DND-41 (cell line): ENCODE measurements at regions not wholly inside any gene's neighbourhood (a gene's known extent, or its start where the extent isn't known, plus 50 kb on each side); places are given as distances from the start of the nearest gene placed in this dataset.

Source experiments
- ATAC-seq: fragments of 200-7000 bp; cut with Tn5 transposase; 3 replicates; pipeline ENCODE4 v1.9.1; 2021; ENCODE audit warnings: low read depth; ENCODE audit not compliant: insufficient read depth
- DNase-seq: peaks from one replicate; pipeline ENCODE4 v3.0.0-alpha.2; 2020
- H2AFZ ChIP-seq: 2 replicates; pipeline ENCODE4 v1.6.0; 2012; ENCODE audit warnings: low read depth, low read length
- H3K27ac ChIP-seq: 2 replicates; pipeline ENCODE4 v1.5.1; 2012; ENCODE audit warnings: low read length, inconsistent platforms
- H3K27me3 ChIP-seq: fragments of 200-600 bp; sonication (generic); 2 replicates; pipeline ENCODE4 v1.6.0; 2012; ENCODE audit warnings: low read length, mild to moderate bottlenecking, inconsistent platforms; ENCODE audit not compliant: insufficient read depth, poor library complexity
- H3K36me3 ChIP-seq: 2 replicates; pipeline ENCODE4 v1.5.1; 2012; ENCODE audit warnings: low read length, inconsistent platforms; ENCODE audit not compliant: insufficient read depth
- H3K4me1 ChIP-seq: 2 replicates; pipeline ENCODE4 v1.5.1; 2012; ENCODE audit warnings: mild to moderate bottlenecking, low read length; ENCODE audit not compliant: insufficient read depth
- H3K4me2 ChIP-seq: 2 replicates; pipeline ENCODE4 v1.6.0; 2012; ENCODE audit warnings: mild to moderate bottlenecking, moderate library complexity, low read length, inconsistent platforms; ENCODE audit not compliant: insufficient read depth
- H3K4me3 ChIP-seq, 2 experiments: fragments of 200-600 bp in 1 of 2; shearing (Covaris generic) in 1 of 2; 2 replicates each; pipeline ENCODE4 v1.5.1; 2012 to 2016; ENCODE audit warnings: inconsistent platforms in 2 of 2, low read length in 2 of 2, mild to moderate bottlenecking in 2 of 2, low read depth in 1 of 2, moderate library complexity in 1 of 2
- H3K79me2 ChIP-seq: 2 replicates; pipeline ENCODE4 v1.6.0; 2012; ENCODE audit warnings: low read length, inconsistent platforms; ENCODE audit not compliant: insufficient read depth
- H3K9ac ChIP-seq: 2 replicates; pipeline ENCODE4 v1.6.0; 2012; ENCODE audit warnings: low read depth, mild to moderate bottlenecking, inconsistent platforms, low read length, moderate library complexity
- H3K9me3 ChIP-seq: 2 replicates; pipeline ENCODE4 v1.5.1; 2012; ENCODE audit warnings: low read length, moderate library complexity, mild to moderate bottlenecking, inconsistent platforms; ENCODE audit not compliant: insufficient read depth, severe bottlenecking
- H4K20me1 ChIP-seq: 2 replicates; pipeline ENCODE4 v1.6.0; 2012; ENCODE audit warnings: low read length; ENCODE audit not compliant: insufficient read depth
- CTCF ChIP-seq: IDR thresholded peaks from 2 replicates; pipeline ENCODE4 v1.5.1; 2012; ENCODE audit warnings: borderline replicate concordance, low read length, moderate library complexity, mild to moderate bottlenecking; ENCODE audit not compliant: poor library complexity, severe bottlenecking; ENCODE audit errors: extremely low read depth
- EZH2 ChIP-seq: IDR thresholded peaks from 3 replicates; pipeline ENCODE4 v1.6.1; 2012; ENCODE audit warnings: borderline replicate concordance, low read depth, mild to moderate bottlenecking, moderate library complexity, low read length, inconsistent platforms; ENCODE audit not compliant: severe bottlenecking

DNA sequence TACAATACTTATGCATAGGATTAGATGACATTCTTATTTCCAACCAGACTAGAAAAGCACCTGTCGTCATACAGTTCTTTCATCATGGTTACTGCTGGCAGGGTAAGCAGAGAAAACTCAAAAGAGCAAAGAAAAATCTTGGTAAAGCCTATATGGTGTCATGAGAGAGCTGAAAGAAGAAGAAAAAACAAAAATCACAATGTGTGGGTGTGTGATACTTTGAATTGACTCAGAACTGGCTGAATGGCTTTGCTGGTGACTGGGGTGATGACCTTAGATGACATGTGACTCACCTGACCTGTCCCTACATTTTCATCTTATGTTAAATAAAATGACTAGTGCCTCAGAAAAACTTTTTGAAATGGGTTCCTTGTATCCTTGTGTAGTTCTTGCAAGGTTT lies 278.1 kb upstream of the LMO3 start:
- ATAC-seq (no peak), DNase-seq (no peak)
- TF ChIP-seq EZH2 (no peak), CTCF (no peak)
- H3K79me2 ChIP-seq = no peaks in the 10 kb centered on the region
- H3K4me3 ChIP-seq = no peak overlapping the region
- no peaks in the 10 kb centered on the region for H3K4me1 ChIP-seq
- no peak overlapping the region for H3K27ac ChIP-seq
- H3K4me2 ChIP-seq = no peak overlapping the region
- H4K20me1 ChIP-seq = no peaks in the 10 kb centered on the region
- H3K27me3 ChIP-seq = no peaks in the 10 kb centered on the region
- no peak overlapping the region for H3K9ac ChIP-seq
- H3K9me3 ChIP-seq = no peaks in the 10 kb centered on the region
- H3K36me3 ChIP-seq = no peaks in the 10 kb centered on the region
- H2AFZ ChIP-seq = no peak overlapping the region

DNA sequence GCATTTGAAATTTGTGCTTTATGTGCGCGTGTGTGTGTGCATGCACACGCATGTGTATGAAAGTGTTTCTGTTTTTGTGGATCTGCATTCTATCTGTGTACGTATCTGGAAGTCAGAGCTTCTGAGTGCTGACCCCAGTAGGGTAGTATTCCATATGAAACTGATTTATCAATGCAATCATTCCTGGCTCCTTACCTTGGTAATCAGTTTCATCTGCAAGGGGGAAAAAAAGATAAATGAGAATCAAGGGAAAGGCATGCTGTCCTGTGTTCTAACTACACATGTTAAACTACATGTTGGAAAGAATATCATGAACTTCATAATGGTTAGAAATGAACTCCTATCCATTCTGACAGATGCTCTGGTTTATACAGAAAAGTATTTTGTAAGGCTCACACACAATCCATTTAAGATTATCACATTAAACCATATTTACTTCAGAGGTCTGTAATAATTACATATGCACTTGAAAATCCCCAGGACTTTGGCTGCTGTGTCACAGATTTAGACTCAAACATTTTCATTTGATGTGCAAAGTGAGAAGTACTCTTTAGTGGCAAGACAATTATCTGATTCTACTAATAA lies 276.1 kb upstream of the LMO3 start:
- Histone ChIP-seq H3K9ac (no peak overlapping the region), H3K27me3 (no peaks in the 10 kb centered on the region), H3K27ac (no peak overlapping the region), H2AFZ (no peak overlapping the region), H3K79me2 (no peaks in the 10 kb centered on the region), H3K4me1 (no peaks in the 10 kb centered on the region), H3K4me2 (no peak overlapping the region), H4K20me1 (no peaks in the 10 kb centered on the region), H3K4me3 (no peak overlapping the region), H3K36me3 (no peaks in the 10 kb centered on the region), H3K9me3 (no peaks in the 10 kb centered on the region)
- no peak for DNase-seq
- no peak for ATAC-seq
- TF ChIP-seq EZH2 (no peak), CTCF (no peak)

DNA sequence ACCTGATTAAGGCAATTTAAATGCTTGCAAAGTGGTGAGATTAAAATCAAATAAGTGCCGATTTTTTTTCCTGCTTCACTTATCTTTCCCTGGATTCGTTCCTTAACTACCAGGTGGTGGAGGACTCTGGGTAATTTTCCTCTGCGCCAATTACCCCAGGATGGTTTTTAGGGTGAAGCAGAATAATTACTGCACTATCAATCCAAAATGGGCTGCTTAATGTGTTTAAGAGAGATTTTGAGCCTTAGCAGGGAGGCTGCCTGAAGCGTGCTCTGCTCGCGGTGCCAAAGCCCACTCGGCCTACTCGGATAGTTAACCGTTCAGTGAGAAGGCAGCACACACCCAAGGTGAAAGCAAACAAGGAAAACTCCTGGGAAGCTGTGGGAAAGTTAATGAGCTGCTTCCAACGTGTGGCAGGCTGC lies 274.9 kb upstream of the LMO3 start:
- ATAC-seq (no peak), DNase-seq (no peak)
- Histone ChIP-seq H3K27ac (no peak overlapping the region), H3K79me2 (no peaks in the 10 kb centered on the region), H3K4me2 (no peak overlapping the region), H3K36me3 (no peaks in the 10 kb centered on the region), H3K27me3 (no peaks in the 10 kb centered on the region), H3K4me1 (no peaks in the 10 kb centered on the region), H3K9ac (no peak overlapping the region), H3K9me3 (no peaks in the 10 kb centered on the region), H3K4me3 (no peak overlapping the region), H4K20me1 (no peaks in the 10 kb centered on the region), H2AFZ (no peak overlapping the region)
- TF ChIP-seq CTCF (no peak), EZH2 (no peak)

- no peak for TF ChIP-seq CTCF
- no peak for TF ChIP-seq EZH2
- H3K27ac ChIP-seq = no peak overlapping the region
- H3K4me2 ChIP-seq = no peak overlapping the region
- ATAC-seq = no peak
- H3K79me2 ChIP-seq = no peaks in the 10 kb centered on the region
- no peaks in the 10 kb centered on the region for H3K4me1 ChIP-seq
- no peak for DNase-seq
- H2AFZ ChIP-seq = no peak overlapping the region
- no peaks in the 10 kb centered on the region for H3K36me3 ChIP-seq
- no peak overlapping the region for H3K9ac ChIP-seq
- no peaks in the 10 kb centered on the region for H3K9me3 ChIP-seq
- H3K4me3 ChIP-seq = no peak overlapping the region
- no peaks in the 10 kb centered on the region for H4K20me1 ChIP-seq
- H3K27me3 ChIP-seq = no peaks in the 10 kb centered on the region
Observed at GRCh38 chr12:16870845-16871244, 264.9 kb upstream of the LMO3 start.
